ENCODE measurements at regions not wholly inside any gene's neighbourhood (a gene's known extent, or its start where the extent isn't known, plus 50 kb on each side); places are given as distances from the start of the nearest gene placed in this dataset.

DNA sequence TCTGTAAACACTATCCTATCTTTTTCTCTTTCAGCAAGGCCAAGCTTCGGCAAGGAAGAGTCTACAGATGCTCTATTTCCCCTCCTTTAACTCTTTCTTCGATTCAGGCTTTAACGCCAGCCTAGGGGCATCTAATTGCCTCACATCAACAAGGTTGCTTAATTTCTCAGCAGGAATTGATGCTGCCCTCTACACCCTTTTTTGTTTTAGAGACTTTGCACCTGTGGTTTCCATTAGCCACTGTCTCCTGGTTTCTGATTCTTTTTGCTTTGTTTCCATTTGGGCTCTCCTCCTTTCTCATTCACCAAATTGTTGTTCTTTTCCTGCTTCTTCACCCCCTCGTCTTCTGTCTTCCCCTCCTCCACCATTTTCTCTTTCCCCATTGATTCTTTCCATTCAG lies 202.4 kb upstream of the HMCN1 start:
- DNase-seq (ENCODE audit: low spot score): no peak
- Histone ChIP-seq H3K79me2 (ENCODE audit: insufficient read depth, low read length) (no peaks in the 10 kb centered on the region), H3K4me2 (ENCODE audit: low read depth, low read length) (no peak overlapping the region), H3K27me3 (ENCODE audit: control insufficient read depth in 1 of 2, insufficient read depth in 2 of 2, low read length in 2 of 2) (no peaks in the 10 kb centered on the region), H3K27ac (ENCODE audit: extremely low read length, insufficient read depth, low read length) (no peak overlapping the region), H3K4me3 (replicated peaks in 1 of 3; ENCODE audit: insufficient read depth in 1 of 3, low read depth in 2 of 3, low read length in 3 of 3) (no peak overlapping the region), H3K4me1 (ENCODE audit: insufficient read depth, low read length) (no peaks in the 10 kb centered on the region), H4K20me1 (ENCODE audit: insufficient read depth, low read length) (no peaks in the 10 kb centered on the region), H3K9me3 (ENCODE audit: low read length) (no peaks in the 10 kb centered on the region), H2AFZ (ENCODE audit: low read length) (no peak overlapping the region), H3K9ac (ENCODE audit: insufficient read depth, low read depth, low read length) (no peak overlapping the region), H3K36me3 (replicated peaks in 1 of 2; ENCODE audit: control insufficient read depth in 1 of 2, insufficient read depth in 2 of 2, low read length in 2 of 2) (no peaks in the 10 kb centered on the region)
- intact Hi-C loops (cut with micrococcal nuclease; ENCODE audit: unreplicated experiment) (no loop called here), in situ Hi-C loops (cut with HindIII; ENCODE audit: extremely low pct_ligation_motif_present, low pct_unique_long_range_greater_than_20kb) (no loop called here)
- no TSS peak for BruUV-seq (replicated peaks)
- no peak for ATAC-seq
- ChIA-PET POLR2A (no interaction called here), CTCF (ENCODE audit: low intra/inter-chr PET ratio, low total read pairs) (no interaction called here)
- TF ChIP-seq YY1 (IDR thresholded peaks at IDR 0.05; ENCODE audit: insufficient read depth, insufficient replicate concordance, low read depth, low read length) (no peak), GATAD2A (CRISPR knock-in tag; IDR thresholded peaks at IDR 0.05) (no peak), PHF21A (CRISPR knock-in tag; IDR thresholded peaks at IDR 0.05) (no peak), BHLHE40 (IDR thresholded peaks at IDR 0.05; ENCODE audit: low read length) (no peak), SMAD9 (CRISPR knock-in tag; IDR thresholded peaks at IDR 0.05) (no peak), MIER2 (CRISPR knock-in tag; IDR thresholded peaks at IDR 0.05) (no peak)
- no peak for FAIRE-seq
- 17% methylated on average over 4 of the region's 4 CpGs for WGBS (ENCODE audit: low lambda C conversion rate)

DNA sequence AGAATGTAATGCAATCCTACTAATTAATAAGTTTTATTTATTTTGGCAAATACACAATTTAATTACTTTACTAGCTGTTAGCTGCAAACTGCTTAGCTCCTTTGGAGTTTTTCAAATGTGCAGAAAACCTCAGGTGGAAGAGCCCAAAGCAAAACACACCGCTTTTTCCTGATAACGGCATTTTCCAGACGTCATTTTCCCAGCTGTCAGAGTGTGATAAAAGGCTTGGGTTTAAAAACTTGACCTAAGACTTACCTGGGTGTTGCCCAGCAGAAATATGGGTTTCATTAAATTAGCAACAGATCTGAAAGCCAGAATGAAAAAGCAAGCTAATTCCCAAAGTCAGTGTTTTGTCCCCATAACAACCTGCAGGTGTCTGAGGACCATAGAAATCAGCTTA lies 204.0 kb upstream of the HMCN1 start:
- H3K27me3 ChIP-seq (ENCODE audit: control insufficient read depth in 1 of 2, insufficient read depth in 2 of 2, low read length in 2 of 2): no peaks in the 10 kb centered on the region
- 38% methylated on average over 3 of the region's 3 CpGs for whole genome bisulfite sequencing (ENCODE audit: low lambda C conversion rate)
- H3K36me3 ChIP-seq (replicated peaks in 1 of 2; ENCODE audit: control insufficient read depth in 1 of 2, insufficient read depth in 2 of 2, low read length in 2 of 2): no peaks in the 10 kb centered on the region
- POLR2A ChIA-PET: no interaction called here
- no peaks in the 10 kb centered on the region for H3K4me1 ChIP-seq (ENCODE audit: insufficient read depth, low read length)
- ATAC-seq (no peak), FAIRE-seq (no peak), DNase-seq (ENCODE audit: low spot score) (no peak)
- H3K79me2 ChIP-seq (ENCODE audit: insufficient read depth, low read length): no peaks in the 10 kb centered on the region
- H2AFZ ChIP-seq (ENCODE audit: low read length): no peak overlapping the region
- H3K9ac ChIP-seq (ENCODE audit: insufficient read depth, low read depth, low read length): no peak overlapping the region
- H4K20me1 ChIP-seq (ENCODE audit: insufficient read depth, low read length): no peaks in the 10 kb centered on the region
- BruUV-seq (replicated peaks): no TSS peak
- CTCF ChIA-PET (ENCODE audit: low intra/inter-chr PET ratio, low total read pairs): no interaction called here
- in situ Hi-C loops (cut with HindIII; ENCODE audit: extremely low pct_ligation_motif_present, low pct_unique_long_range_greater_than_20kb): no loop called here
- H3K4me2 ChIP-seq (ENCODE audit: low read depth, low read length): no peak overlapping the region
- no peaks in the 10 kb centered on the region for H3K9me3 ChIP-seq (ENCODE audit: low read length)
- no peak overlapping the region for H3K27ac ChIP-seq (ENCODE audit: extremely low read length, insufficient read depth, low read length)
- H3K4me3 ChIP-seq (replicated peaks in 1 of 3; ENCODE audit: insufficient read depth in 1 of 3, low read depth in 2 of 3, low read length in 3 of 3): no peak overlapping the region
- intact Hi-C loops (cut with micrococcal nuclease; ENCODE audit: unreplicated experiment): no loop called here
- TF ChIP-seq KDM6A (CRISPR knock-in tag; IDR thresholded peaks at IDR 0.05; ENCODE audit: low read depth): no peak
- TF ChIP-seq, protein P1, sequence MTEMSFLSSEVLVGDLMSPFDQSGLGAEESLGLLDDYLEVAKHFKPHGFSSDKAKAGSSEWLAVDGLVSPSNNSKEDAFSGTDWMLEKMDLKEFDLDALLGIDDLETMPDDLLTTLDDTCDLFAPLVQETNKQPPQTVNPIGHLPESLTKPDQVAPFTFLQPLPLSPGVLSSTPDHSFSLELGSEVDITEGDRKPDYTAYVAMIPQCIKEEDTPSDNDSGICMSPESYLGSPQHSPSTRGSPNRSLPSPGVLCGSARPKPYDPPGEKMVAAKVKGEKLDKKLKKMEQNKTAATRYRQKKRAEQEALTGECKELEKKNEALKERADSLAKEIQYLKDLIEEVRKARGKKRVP (CRISPR knock-in tag; IDR thresholded peaks at IDR 0.05): no peak
- TF ChIP-seq MTF1 (CRISPR knock-in tag; IDR thresholded peaks at IDR 0.05): no peak
- TF ChIP-seq EP300 (IDR thresholded peaks at IDR 0.05; ENCODE audit: low read depth in 2 of 2, low read length in 2 of 2): no peak
- no peak for TF ChIP-seq EP300 (CRISPR knock-in tag; IDR thresholded peaks at IDR 0.05; ENCODE audit: borderline replicate concordance)
- TF ChIP-seq ZNF296 (CRISPR knock-in tag; conservative IDR thresholded peaks at IDR 0.05): no peak
- TF ChIP-seq, protein P2, sequence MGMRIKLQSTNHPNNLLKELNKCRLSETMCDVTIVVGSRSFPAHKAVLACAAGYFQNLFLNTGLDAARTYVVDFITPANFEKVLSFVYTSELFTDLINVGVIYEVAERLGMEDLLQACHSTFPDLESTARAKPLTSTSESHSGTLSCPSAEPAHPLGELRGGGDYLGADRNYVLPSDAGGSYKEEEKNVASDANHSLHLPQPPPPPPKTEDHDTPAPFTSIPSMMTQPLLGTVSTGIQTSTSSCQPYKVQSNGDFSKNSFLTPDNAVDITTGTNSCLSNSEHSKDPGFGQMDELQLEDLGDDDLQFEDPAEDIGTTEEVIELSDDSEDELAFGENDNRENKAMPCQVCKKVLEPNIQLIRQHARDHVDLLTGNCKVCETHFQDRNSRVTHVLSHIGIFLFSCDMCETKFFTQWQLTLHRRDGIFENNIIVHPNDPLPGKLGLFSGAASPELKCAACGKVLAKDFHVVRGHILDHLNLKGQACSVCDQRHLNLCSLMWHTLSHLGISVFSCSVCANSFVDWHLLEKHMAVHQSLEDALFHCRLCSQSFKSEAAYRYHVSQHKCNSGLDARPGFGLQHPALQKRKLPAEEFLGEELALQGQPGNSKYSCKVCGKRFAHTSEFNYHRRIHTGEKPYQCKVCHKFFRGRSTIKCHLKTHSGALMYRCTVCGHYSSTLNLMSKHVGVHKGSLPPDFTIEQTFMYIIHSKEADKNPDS (CRISPR knock-in tag; IDR thresholded peaks at IDR 0.05): no peak
- TF ChIP-seq ZNF101 (CRISPR knock-in tag; IDR thresholded peaks at IDR 0.05; ENCODE audit: borderline replicate concordance, low read depth): no peak
- TF ChIP-seq AGO1 (IDR thresholded peaks at IDR 0.05; ENCODE audit: low read depth, low read length, poor library complexity, severe bottlenecking): no peak
- TF ChIP-seq ZNF282 (IDR thresholded peaks at IDR 0.05; ENCODE audit: partially characterized antibody): no peak
- no peak for TF ChIP-seq PLRG1 (conservative IDR thresholded peaks at IDR 0.05)
- TF ChIP-seq PHF8 (CRISPR knock-in tag; IDR thresholded peaks at IDR 0.05): no peak
